ENCODE measurements at regions not wholly inside any gene's neighbourhood (a gene's known extent, or its start where the extent isn't known, plus 50 kb on each side); places are given as distances from the start of the nearest gene placed in this dataset.

DNA sequence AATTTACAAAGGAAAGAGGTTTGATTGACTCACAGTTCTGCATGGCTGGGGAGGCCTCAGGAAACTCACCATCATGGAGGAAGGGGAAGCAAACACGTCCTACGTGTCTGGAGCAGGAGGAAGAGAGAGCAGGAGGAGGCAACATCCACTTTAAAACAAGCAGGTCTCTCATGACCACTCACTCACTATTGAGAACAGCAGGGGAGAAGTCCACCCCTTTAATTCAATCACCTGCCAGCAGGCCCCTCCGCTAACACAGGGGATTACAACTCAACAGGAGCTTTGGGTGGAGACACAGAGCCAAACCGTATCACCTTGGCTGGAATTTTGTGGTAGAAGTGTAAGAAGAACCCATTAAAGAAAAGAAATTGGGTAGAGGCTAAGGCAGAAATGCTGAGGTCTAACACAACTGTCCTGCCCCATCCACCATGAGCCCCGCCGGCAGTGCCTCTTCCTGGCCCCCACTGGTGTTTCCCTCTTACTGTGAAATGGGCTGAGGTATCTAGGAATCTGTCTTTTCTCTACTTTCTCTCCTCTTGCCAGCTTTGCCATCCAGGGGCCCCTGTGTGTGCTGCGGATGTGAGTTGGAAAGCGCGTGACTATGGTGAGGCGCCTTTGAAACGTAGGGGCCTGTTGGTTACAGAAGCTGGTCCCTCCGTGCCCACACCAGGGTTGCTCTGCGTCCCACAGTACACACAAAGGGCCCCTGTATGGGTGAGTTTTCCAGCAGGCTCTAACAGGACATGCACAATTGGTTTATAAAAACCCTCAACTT, 108.0 kb upstream of the TMEM132D start:
- Histone ChIP-seq H3K9me3 (ENCODE audit: insufficient read depth, low read length) (no peaks in the 10 kb centered on the region), H3K27me3 (ENCODE audit: low read length) (no peaks in the 10 kb centered on the region), H2AFZ (ENCODE audit: low read depth, low read length, severe bottlenecking) (no peak overlapping the region), H3F3A (ENCODE audit: insufficient read depth) (no peaks in the 10 kb centered on the region), H3K9ac (ENCODE audit: low read length) (no peak overlapping the region), H3K36me3 (ENCODE audit: low read length) (no peaks in the 10 kb centered on the region), H3K4me2 (ENCODE audit: low read depth, low read length, poor library complexity, severe bottlenecking) (no peak overlapping the region), H3K9me2 (replicated peaks; ENCODE audit: insufficient read depth, low read length) (no peaks in the 10 kb centered on the region), H3K27ac (ENCODE audit: low read depth, low read length) (no peak overlapping the region), H4K20me1 (ENCODE audit: low read depth, low read length) (no peaks in the 10 kb centered on the region), H3K4me3 (ENCODE audit: insufficient read depth, low read length, poor library complexity, severe bottlenecking) (no peak overlapping the region), H3K79me2 (ENCODE audit: insufficient read depth, low read length) (no peaks in the 10 kb centered on the region)
- TF ChIP-seq, protein P1, sequence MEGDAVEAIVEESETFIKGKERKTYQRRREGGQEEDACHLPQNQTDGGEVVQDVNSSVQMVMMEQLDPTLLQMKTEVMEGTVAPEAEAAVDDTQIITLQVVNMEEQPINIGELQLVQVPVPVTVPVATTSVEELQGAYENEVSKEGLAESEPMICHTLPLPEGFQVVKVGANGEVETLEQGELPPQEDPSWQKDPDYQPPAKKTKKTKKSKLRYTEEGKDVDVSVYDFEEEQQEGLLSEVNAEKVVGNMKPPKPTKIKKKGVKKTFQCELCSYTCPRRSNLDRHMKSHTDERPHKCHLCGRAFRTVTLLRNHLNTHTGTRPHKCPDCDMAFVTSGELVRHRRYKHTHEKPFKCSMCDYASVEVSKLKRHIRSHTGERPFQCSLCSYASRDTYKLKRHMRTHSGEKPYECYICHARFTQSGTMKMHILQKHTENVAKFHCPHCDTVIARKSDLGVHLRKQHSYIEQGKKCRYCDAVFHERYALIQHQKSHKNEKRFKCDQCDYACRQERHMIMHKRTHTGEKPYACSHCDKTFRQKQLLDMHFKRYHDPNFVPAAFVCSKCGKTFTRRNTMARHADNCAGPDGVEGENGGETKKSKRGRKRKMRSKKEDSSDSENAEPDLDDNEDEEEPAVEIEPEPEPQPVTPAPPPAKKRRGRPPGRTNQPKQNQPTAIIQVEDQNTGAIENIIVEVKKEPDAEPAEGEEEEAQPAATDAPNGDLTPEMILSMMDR (IDR thresholded peaks at IDR 0.05; ENCODE audit: insufficient read depth, low read length, poor library complexity, severe bottlenecking): no peak
- TF ChIP-seq EZH2phosphoT487 (conservative IDR thresholded peaks at IDR 0.05; ENCODE audit: low read length): no peak

DNA sequence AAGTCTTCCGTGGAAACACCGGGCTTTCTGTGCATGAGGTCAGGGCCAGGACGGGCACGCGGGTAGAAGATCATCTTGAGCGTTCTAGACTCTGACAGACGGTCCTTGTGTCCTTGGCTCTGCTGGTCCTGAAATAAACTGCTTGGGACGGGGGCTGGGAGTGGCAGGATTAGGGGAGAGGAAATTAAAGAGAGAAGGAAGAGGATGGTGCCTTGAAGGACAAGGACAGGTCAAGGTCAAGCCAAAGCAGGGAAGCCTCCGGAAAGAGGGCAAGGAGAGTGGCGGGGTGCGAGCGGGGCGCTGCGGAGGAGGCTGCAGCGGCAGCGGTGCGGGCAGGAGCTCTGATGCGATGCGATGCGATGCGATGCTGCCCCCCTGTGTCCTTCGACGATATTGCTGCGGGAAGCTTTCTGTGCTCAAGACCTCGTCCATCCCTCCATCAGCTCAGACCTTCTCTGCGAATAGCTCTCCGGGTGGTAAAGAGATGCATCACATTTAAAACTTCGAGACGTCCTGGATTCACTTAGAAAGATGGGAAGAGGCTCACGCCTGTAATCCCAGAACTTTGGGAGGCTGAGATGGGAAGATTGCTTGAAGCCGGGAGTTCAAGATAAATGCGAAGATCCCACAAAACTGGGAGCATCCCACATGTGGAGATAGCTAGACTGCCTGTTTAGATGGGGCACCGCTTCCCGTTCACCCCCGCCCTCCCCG, 110.1 kb upstream of the TMEM132D start:
- no peaks in the 10 kb centered on the region for H3K36me3 ChIP-seq (ENCODE audit: low read length)
- H3K9me2 ChIP-seq (replicated peaks; ENCODE audit: insufficient read depth, low read length): no peaks in the 10 kb centered on the region
- H3K4me3 ChIP-seq (ENCODE audit: insufficient read depth, low read length, poor library complexity, severe bottlenecking): no peak overlapping the region

DNA sequence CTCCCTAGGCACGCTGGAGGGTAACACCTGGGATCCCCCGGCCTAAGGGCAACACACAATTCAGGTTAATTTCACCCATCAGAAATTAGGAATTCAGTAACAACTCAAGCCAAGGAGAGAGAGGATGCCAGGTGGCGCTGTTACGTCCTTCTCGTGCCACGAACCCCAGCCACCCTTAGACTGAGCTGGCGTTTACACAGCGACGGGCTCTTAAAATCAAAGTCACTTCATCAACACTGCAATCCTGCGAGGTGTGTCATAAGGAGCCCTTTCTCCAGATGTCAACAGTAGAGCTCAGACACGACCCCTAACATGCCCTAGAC, 110.6 kb upstream of the TMEM132D start:
- Histone ChIP-seq H3K79me2 (ENCODE audit: insufficient read depth, low read length) (no peaks in the 10 kb centered on the region), H3K9me3 (ENCODE audit: insufficient read depth, low read length) (no peaks in the 10 kb centered on the region), H3K27me3 (ENCODE audit: low read length) (no peaks in the 10 kb centered on the region), H3F3A (ENCODE audit: insufficient read depth) (no peaks in the 10 kb centered on the region), H3K4me2 (ENCODE audit: low read depth, low read length, poor library complexity, severe bottlenecking) (no peak overlapping the region), H3K36me3 (ENCODE audit: low read length) (no peaks in the 10 kb centered on the region), H2AFZ (ENCODE audit: low read depth, low read length, severe bottlenecking) (no peak overlapping the region), H3K4me3 (ENCODE audit: insufficient read depth, low read length, poor library complexity, severe bottlenecking) (no peak overlapping the region), H4K20me1 (ENCODE audit: low read depth, low read length) (no peaks in the 10 kb centered on the region), H3K9ac (ENCODE audit: low read length) (no peak overlapping the region), H3K9me2 (replicated peaks; ENCODE audit: insufficient read depth, low read length) (no peaks in the 10 kb centered on the region), H3K27ac (ENCODE audit: low read depth, low read length) (no peak overlapping the region)
- TF ChIP-seq, protein P1 (IDR thresholded peaks at IDR 0.05; ENCODE audit: insufficient read depth, low read length, poor library complexity, severe bottlenecking): no peak
- no peak for TF ChIP-seq EZH2phosphoT487 (conservative IDR thresholded peaks at IDR 0.05; ENCODE audit: low read length)

More for the DNA sequence above, 110.1 kb upstream of the TMEM132D start:
- Histone ChIP-seq H3K9ac (ENCODE audit: low read length) (no peak overlapping the region), H3K27ac (ENCODE audit: low read depth, low read length) (no peak overlapping the region), H3K27me3 (ENCODE audit: low read length) (no peaks in the 10 kb centered on the region), H3F3A (ENCODE audit: insufficient read depth) (no peaks in the 10 kb centered on the region), H2AFZ (ENCODE audit: low read depth, low read length, severe bottlenecking) (no peak overlapping the region), H3K9me3 (ENCODE audit: insufficient read depth, low read length) (no peaks in the 10 kb centered on the region), H3K4me2 (ENCODE audit: low read depth, low read length, poor library complexity, severe bottlenecking) (no peak overlapping the region), H4K20me1 (ENCODE audit: low read depth, low read length) (no peaks in the 10 kb centered on the region), H3K79me2 (ENCODE audit: insufficient read depth, low read length) (no peaks in the 10 kb centered on the region)
- no peak for TF ChIP-seq EZH2phosphoT487 (conservative IDR thresholded peaks at IDR 0.05; ENCODE audit: low read length)

DNA sequence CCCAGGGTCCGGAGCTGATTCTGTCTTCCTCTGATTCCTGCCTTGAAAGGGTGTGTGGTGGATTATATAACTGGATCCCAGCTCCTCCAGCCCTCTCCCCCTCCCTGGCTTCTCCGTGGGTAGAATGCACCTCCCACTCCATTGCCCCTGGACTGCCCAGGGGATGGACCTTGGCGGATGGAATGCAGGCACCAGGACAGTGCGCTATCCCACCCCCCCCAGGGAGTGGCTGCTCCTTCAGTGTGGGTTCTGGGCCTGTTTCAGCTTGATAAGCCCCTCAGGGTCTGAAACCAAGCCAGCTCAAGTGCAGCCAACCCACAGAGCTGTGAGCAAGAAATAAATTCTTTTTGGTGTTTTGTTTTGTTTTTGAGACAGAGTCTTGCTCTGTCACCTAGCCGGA, 112.4 kb upstream of the TMEM132D start:
- H4K20me1 ChIP-seq (ENCODE audit: low read depth, low read length): no peaks in the 10 kb centered on the region
- no peaks in the 10 kb centered on the region for H3K36me3 ChIP-seq (ENCODE audit: low read length)
- H3K9me2 ChIP-seq (replicated peaks; ENCODE audit: insufficient read depth, low read length): no peaks in the 10 kb centered on the region
- H3K9ac ChIP-seq (ENCODE audit: low read length): no peak overlapping the region
- no peaks in the 10 kb centered on the region for H3K9me3 ChIP-seq (ENCODE audit: insufficient read depth, low read length)
- H3F3A ChIP-seq (ENCODE audit: insufficient read depth): no peaks in the 10 kb centered on the region
- no peak overlapping the region for H3K4me3 ChIP-seq (ENCODE audit: insufficient read depth, low read length, poor library complexity, severe bottlenecking)
- no peak overlapping the region for H3K27ac ChIP-seq (ENCODE audit: low read depth, low read length)
- H2AFZ ChIP-seq (ENCODE audit: low read depth, low read length, severe bottlenecking): no peak overlapping the region
- H3K4me2 ChIP-seq (ENCODE audit: low read depth, low read length, poor library complexity, severe bottlenecking): no peak overlapping the region
- no peaks in the 10 kb centered on the region for H3K27me3 ChIP-seq (ENCODE audit: low read length)
- H3K79me2 ChIP-seq (ENCODE audit: insufficient read depth, low read length): no peaks in the 10 kb centered on the region
- no peak for TF ChIP-seq EZH2phosphoT487 (conservative IDR thresholded peaks at IDR 0.05; ENCODE audit: low read length)
- TF ChIP-seq, protein P1 (IDR thresholded peaks at IDR 0.05; ENCODE audit: insufficient read depth, low read length, poor library complexity, severe bottlenecking): no peak
